ENCODE measurements at regions not wholly inside any gene's neighbourhood (a gene's known extent, or its start where the extent isn't known, plus 50 kb on each side); places are given as distances from the start of the nearest gene placed in this dataset.
"Not testable (repeated sequence)": the region's sequence is repeated elsewhere in the genome, so short reads cannot be mapped to it uniquely, and the experiment has no call there.

- DNase-seq (ENCODE audit: low spot score); POLR2A ChIA-PET; CTCF ChIA-PET (ENCODE audit: unreplicated experiment): not testable (repeated sequence)
Observed at GRCh38 chr16:29267891-29268290, 138.6 kb downstream of the NPIPB11 start.

GRCh38 chr16:29267055-29267619, 139.4 kb downstream of the NPIPB11 start:
- POLR2A ChIA-PET; H3K4me1 ChIP-seq (ENCODE audit: insufficient read depth, low read length, poor library complexity, severe bottlenecking); H3K79me2 ChIP-seq (ENCODE audit: insufficient read depth, low read depth, low read length); H3K9me2 ChIP-seq (ENCODE audit: insufficient read depth, low read length); H3K27ac ChIP-seq (ENCODE audit: low read depth, low read length, poor library complexity, severe bottlenecking); H3K9me3 ChIP-seq (ENCODE audit: low read length); DNase-seq (ENCODE audit: low spot score); H2AFZ ChIP-seq (ENCODE audit: low read length); H3K36me3 ChIP-seq (ENCODE audit: insufficient read depth, low read length); H4K20me1 ChIP-seq (ENCODE audit: insufficient read depth, low read length); CTCF ChIA-PET (ENCODE audit: unreplicated experiment); BruUV-seq (replicated peaks); H3K4me3 ChIP-seq (ENCODE audit: low read depth, low read length, poor library complexity, severe bottlenecking); H3K4me2 ChIP-seq (ENCODE audit: low read length); intact Hi-C loops (cut with micrococcal nuclease; ENCODE audit: unreplicated experiment): not testable (repeated sequence)

More at GRCh38 chr16:29267891-29268290, 138.6 kb downstream of the NPIPB11 start:
- H3K27ac ChIP-seq (ENCODE audit: low read depth, low read length, poor library complexity, severe bottlenecking); H3K9me3 ChIP-seq (ENCODE audit: low read length); BruUV-seq (replicated peaks); H3K4me1 ChIP-seq (ENCODE audit: insufficient read depth, low read length, poor library complexity, severe bottlenecking); H3K9me2 ChIP-seq (ENCODE audit: insufficient read depth, low read length); H4K20me1 ChIP-seq (ENCODE audit: insufficient read depth, low read length); H3K79me2 ChIP-seq (ENCODE audit: insufficient read depth, low read depth, low read length); H3K36me3 ChIP-seq (ENCODE audit: insufficient read depth, low read length); H3K4me3 ChIP-seq (ENCODE audit: low read depth, low read length, poor library complexity, severe bottlenecking); intact Hi-C loops (cut with micrococcal nuclease; ENCODE audit: unreplicated experiment); H2AFZ ChIP-seq (ENCODE audit: low read length); H3K4me2 ChIP-seq (ENCODE audit: low read length): not testable (repeated sequence)

GRCh38 chr16:29266612-29267011, 139.9 kb downstream of the NPIPB11 start:
- CTCF ChIA-PET (ENCODE audit: unreplicated experiment); BruUV-seq (replicated peaks): not testable (repeated sequence)

GRCh38 chr16:29265255-29265853, 141.2 kb downstream of the NPIPB11 start:
- H2AFZ ChIP-seq (ENCODE audit: low read length); CTCF ChIA-PET (ENCODE audit: unreplicated experiment); H3K4me3 ChIP-seq (ENCODE audit: low read depth, low read length, poor library complexity, severe bottlenecking); BruUV-seq (replicated peaks); H3K4me1 ChIP-seq (ENCODE audit: insufficient read depth, low read length, poor library complexity, severe bottlenecking); H3K9me3 ChIP-seq (ENCODE audit: low read length); DNase-seq (ENCODE audit: low spot score); intact Hi-C loops (cut with micrococcal nuclease; ENCODE audit: unreplicated experiment); H3K27ac ChIP-seq (ENCODE audit: low read depth, low read length, poor library complexity, severe bottlenecking); H4K20me1 ChIP-seq (ENCODE audit: insufficient read depth, low read length); H3K9me2 ChIP-seq (ENCODE audit: insufficient read depth, low read length); H3K36me3 ChIP-seq (ENCODE audit: insufficient read depth, low read length); POLR2A ChIA-PET; H3K79me2 ChIP-seq (ENCODE audit: insufficient read depth, low read depth, low read length); H3K4me2 ChIP-seq (ENCODE audit: low read length): not testable (repeated sequence)

More at GRCh38 chr16:29266612-29267011, 139.9 kb downstream of the NPIPB11 start:
- H3K9me3 ChIP-seq (ENCODE audit: low read length); H3K9me2 ChIP-seq (ENCODE audit: insufficient read depth, low read length); H3K27ac ChIP-seq (ENCODE audit: low read depth, low read length, poor library complexity, severe bottlenecking); H3K4me3 ChIP-seq (ENCODE audit: low read depth, low read length, poor library complexity, severe bottlenecking); H3K4me1 ChIP-seq (ENCODE audit: insufficient read depth, low read length, poor library complexity, severe bottlenecking); H2AFZ ChIP-seq (ENCODE audit: low read length); H3K4me2 ChIP-seq (ENCODE audit: low read length); DNase-seq (ENCODE audit: low spot score); H4K20me1 ChIP-seq (ENCODE audit: insufficient read depth, low read length); H3K36me3 ChIP-seq (ENCODE audit: insufficient read depth, low read length); intact Hi-C loops (cut with micrococcal nuclease; ENCODE audit: unreplicated experiment); H3K79me2 ChIP-seq (ENCODE audit: insufficient read depth, low read depth, low read length): not testable (repeated sequence)
- POLR2A ChIA-PET = interaction anchor here (0.7 kb wide), 1 partner anchor 1549 kb away, joined by 4 read pairs; no protein-coding TSS in a partner anchor

GRCh38 chr16:29264080-29264837, 142.3 kb downstream of the NPIPB11 start:
- H3K9me3 ChIP-seq (ENCODE audit: low read length); H3K27ac ChIP-seq (ENCODE audit: low read depth, low read length, poor library complexity, severe bottlenecking); H3K4me1 ChIP-seq (ENCODE audit: insufficient read depth, low read length, poor library complexity, severe bottlenecking); H2AFZ ChIP-seq (ENCODE audit: low read length); H4K20me1 ChIP-seq (ENCODE audit: insufficient read depth, low read length); H3K4me3 ChIP-seq (ENCODE audit: low read depth, low read length, poor library complexity, severe bottlenecking); H3K36me3 ChIP-seq (ENCODE audit: insufficient read depth, low read length); H3K79me2 ChIP-seq (ENCODE audit: insufficient read depth, low read depth, low read length); CTCF ChIA-PET (ENCODE audit: unreplicated experiment); DNase-seq (ENCODE audit: low spot score); H3K9me2 ChIP-seq (ENCODE audit: insufficient read depth, low read length); H3K4me2 ChIP-seq (ENCODE audit: low read length); POLR2A ChIA-PET; BruUV-seq (replicated peaks); intact Hi-C loops (cut with micrococcal nuclease; ENCODE audit: unreplicated experiment): not testable (repeated sequence)

GRCh38 chr16:29262725-29263124, 143.8 kb downstream of the NPIPB11 start:
- H3K9me3 ChIP-seq (ENCODE audit: low read length); intact Hi-C loops (cut with micrococcal nuclease; ENCODE audit: unreplicated experiment); H3K36me3 ChIP-seq (ENCODE audit: insufficient read depth, low read length); H3K4me1 ChIP-seq (ENCODE audit: insufficient read depth, low read length, poor library complexity, severe bottlenecking); H3K4me3 ChIP-seq (ENCODE audit: low read depth, low read length, poor library complexity, severe bottlenecking); DNase-seq (ENCODE audit: low spot score); CTCF ChIA-PET (ENCODE audit: unreplicated experiment); H4K20me1 ChIP-seq (ENCODE audit: insufficient read depth, low read length); H2AFZ ChIP-seq (ENCODE audit: low read length); H3K9me2 ChIP-seq (ENCODE audit: insufficient read depth, low read length); BruUV-seq (replicated peaks); H3K4me2 ChIP-seq (ENCODE audit: low read length); POLR2A ChIA-PET; H3K79me2 ChIP-seq (ENCODE audit: insufficient read depth, low read depth, low read length); H3K27ac ChIP-seq (ENCODE audit: low read depth, low read length, poor library complexity, severe bottlenecking): not testable (repeated sequence)
